Thyroid gland (tissue), 4 donors: ENCODE measurements at regions not wholly inside any gene's neighbourhood (a gene's known extent, or its start where the extent isn't known, plus 50 kb on each side); places are given as distances from the start of the nearest gene placed in this dataset.

Experiments used
- CTCF ChIP-seq, 6 experiments: fragments of 200-600 bp in 3 of 6; fragments of 450-650 bp in 3 of 6; sonication (generic) in 3 of 6; IDR thresholded peaks; one replicate each; pipeline ENCODE4 v1.5.1; 2016 to 2019; ENCODE audit warnings: antibody characterized with exemption in 6 of 6, mild to moderate bottlenecking in 2 of 6, inconsistent platforms in 1 of 6, moderate library complexity in 1 of 6
- POLR2A ChIP-seq, 2 donors: fragments of 450-650 bp; IDR thresholded peaks; one replicate each; pipeline ENCODE4 v1.6.1; 2017; ENCODE audit warnings: antibody characterized with exemption in 2 of 2, mild to moderate bottlenecking in 2 of 2, moderate library complexity in 1 of 2

DNA sequence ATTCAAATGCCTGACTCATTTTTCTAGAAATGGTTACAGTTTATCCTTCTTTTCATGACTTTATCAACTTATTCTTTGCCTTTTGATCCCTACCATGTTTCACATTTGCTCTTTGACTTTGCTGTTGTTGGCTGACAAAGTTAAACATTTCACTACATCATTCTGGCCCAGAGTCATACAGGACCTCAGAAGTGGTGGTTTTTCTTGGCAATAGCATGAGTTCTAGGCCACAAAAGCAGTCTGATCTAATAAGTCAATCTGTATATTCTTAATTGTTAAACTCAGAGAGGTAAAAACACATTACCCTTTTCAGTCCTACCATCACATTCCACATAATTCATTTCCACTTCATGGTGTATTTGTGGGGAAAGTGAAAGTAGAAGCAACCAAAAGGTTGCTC, 763.2 kb upstream of the TENM4 start:
- TF ChIP-seq CTCF (IDR thresholded peaks at IDR 0.05) = no peak
- TF ChIP-seq POLR2A (IDR thresholded peaks at IDR 0.05) = no peak
